H9 (cell line): ENCODE measurements at regions not wholly inside any gene's neighbourhood (a gene's known extent, or its start where the extent isn't known, plus 50 kb on each side); places are given as distances from the start of the nearest gene placed in this dataset.

ENCODE experiments used
- DNase-seq: peaks from one replicate; pipeline ENCODE4 v3.0.0-alpha.2; 2017
- H2AFZ ChIP-seq: one replicate; pipeline ENCODE4 v1.6.1; 2013; ENCODE audit warnings: mild to moderate bottlenecking, low read length, control low read depth, moderate library complexity
- H2AK5ac ChIP-seq: 2 replicates; pipeline ENCODE4 v1.6.1; 2013; ENCODE audit warnings: low read length, control low read depth, mixed read lengths; ENCODE audit not compliant: insufficient read length
- H2BK120ac ChIP-seq: one replicate; pipeline ENCODE4 v1.6.1; 2013; ENCODE audit warnings: low read depth, mild to moderate bottlenecking, low read length, control low read depth, inconsistent platforms; ENCODE audit not compliant: poor library complexity, severe bottlenecking
- H2BK12ac ChIP-seq: 2 replicates; pipeline ENCODE4 v1.6.1; 2013; ENCODE audit warnings: low read length, control low read depth, mixed read lengths, low read depth; ENCODE audit not compliant: insufficient read length
- H2BK15ac ChIP-seq: 2 replicates; pipeline ENCODE4 v1.6.1; 2013; ENCODE audit warnings: low read depth, low read length, control low read depth
- H2BK20ac ChIP-seq: one replicate; pipeline ENCODE4 v1.6.1; 2013; ENCODE audit warnings: low read depth, mild to moderate bottlenecking, low read length, control low read depth, inconsistent platforms; ENCODE audit not compliant: poor library complexity, severe bottlenecking
- H2BK5ac ChIP-seq: 2 replicates; pipeline ENCODE4 v1.6.1; 2013; ENCODE audit warnings: low read length, control low read depth, mixed read lengths; ENCODE audit not compliant: insufficient read length
- H3K14ac ChIP-seq: 2 replicates; pipeline ENCODE4 v1.6.1; 2013; ENCODE audit warnings: low read length, control low read depth; ENCODE audit not compliant: insufficient read depth
- H3K18ac ChIP-seq: 2 replicates; pipeline ENCODE4 v1.6.1; 2013; ENCODE audit warnings: low read depth, mild to moderate bottlenecking, mixed read lengths, low read length, control low read depth; ENCODE audit not compliant: insufficient read length
- H3K23ac ChIP-seq: 2 replicates; pipeline ENCODE4 v1.6.1; 2013; ENCODE audit warnings: low read length, control low read depth, mixed read lengths, low read depth; ENCODE audit not compliant: insufficient read length
- H3K23me2 ChIP-seq: 2 replicates; pipeline ENCODE4 v1.6.1; 2013; ENCODE audit warnings: low read depth, mild to moderate bottlenecking, mixed read lengths, low read length, control low read depth; ENCODE audit not compliant: insufficient read length, poor library complexity, severe bottlenecking
- H3K27ac ChIP-seq: 2 replicates; pipeline ENCODE4 v1.5.1; 2013; ENCODE audit warnings: low read length, control low read depth, mixed read lengths, low read depth; ENCODE audit not compliant: insufficient read length
- H3K27me3 ChIP-seq: 2 replicates; pipeline ENCODE4 v1.6.1; 2013; ENCODE audit warnings: low read length, control low read depth, inconsistent platforms; ENCODE audit not compliant: insufficient read depth
- H3K4ac ChIP-seq: 2 replicates; pipeline ENCODE4 v1.6.1; 2013; ENCODE audit warnings: low read depth, mild to moderate bottlenecking, control low read depth, inconsistent platforms, low read length, moderate library complexity
- H3K4me1 ChIP-seq: 2 replicates; pipeline ENCODE4 v1.6.1; 2013; ENCODE audit warnings: low read length, control low read depth, inconsistent platforms; ENCODE audit not compliant: insufficient read depth
- H3K4me2 ChIP-seq: 2 replicates; pipeline ENCODE4 v1.6.1; 2013; ENCODE audit warnings: low read length, control low read depth, mixed read lengths; ENCODE audit not compliant: insufficient read length, insufficient read depth
- H3K56ac ChIP-seq: 2 replicates; pipeline ENCODE4 v1.6.1; 2013; ENCODE audit warnings: low read depth, mild to moderate bottlenecking, mixed read lengths, low read length, control low read depth; ENCODE audit not compliant: insufficient read length
- H3K79me1 ChIP-seq: 2 replicates; pipeline ENCODE4 v1.6.1; 2013; ENCODE audit warnings: low read depth, mild to moderate bottlenecking, moderate library complexity, low read length, control low read depth, inconsistent platforms; ENCODE audit not compliant: insufficient read depth, poor library complexity, severe bottlenecking
- H3K79me2 ChIP-seq: 2 replicates; pipeline ENCODE4 v1.6.1; 2013; ENCODE audit warnings: low read length, control low read depth, inconsistent platforms; ENCODE audit not compliant: insufficient read depth
- H3K9ac ChIP-seq: 2 replicates; pipeline ENCODE4 v1.6.1; 2013; ENCODE audit warnings: low read length, control low read depth, mixed read lengths; ENCODE audit not compliant: insufficient read length; ENCODE audit errors: extremely low read depth
- H3K9me3 ChIP-seq: one replicate; pipeline ENCODE4 v1.6.1; 2013; ENCODE audit warnings: low read depth, low read length, inconsistent platforms; ENCODE audit not compliant: control insufficient read depth
- H3T11ph ChIP-seq: one replicate; pipeline ENCODE4 v1.6.1; 2013; ENCODE audit warnings: mild to moderate bottlenecking, low read length, control low read depth, inconsistent platforms
- H4K20me1 ChIP-seq: one replicate; pipeline ENCODE4 v1.6.1; 2013; ENCODE audit not compliant: control insufficient read depth, insufficient read length, insufficient read depth
- H4K5ac ChIP-seq: 2 replicates; pipeline ENCODE4 v1.6.1; 2013; ENCODE audit warnings: low read depth, mild to moderate bottlenecking, mixed read lengths, low read length, control low read depth; ENCODE audit not compliant: insufficient read length
- H4K8ac ChIP-seq: replicated peaks from 2 replicates; pipeline ENCODE4 v1.6.1; 2013; ENCODE audit warnings: low read length, control low read depth, mixed read lengths, low read depth; ENCODE audit not compliant: insufficient read length
- H4K91ac ChIP-seq: 2 replicates; pipeline ENCODE4 v1.6.1; 2013; ENCODE audit warnings: low read depth, mild to moderate bottlenecking, moderate library complexity, mixed read lengths, low read length, control low read depth; ENCODE audit not compliant: insufficient read length
- H3K27ac Mint-ChIP-seq, 3 experiments: 2 replicates in 2 of 3; 3 replicates in 1 of 3; pipeline ENCODE4 v1.8.0; 2020 to 2021; ENCODE audit warnings: mixed read lengths in 3 of 3, mild to moderate bottlenecking in 1 of 3, moderate library complexity in 1 of 3
- H3K27me3 Mint-ChIP-seq: 2 replicates; pipeline ENCODE4 v1.8.0; 2021; ENCODE audit warnings: low read depth, mild to moderate bottlenecking, moderate library complexity, mixed read lengths
- H3K36me3 Mint-ChIP-seq, 3 experiments: 2 replicates in 2 of 3; 3 replicates in 1 of 3; pipeline ENCODE4 v1.8.0; 2020 to 2021; ENCODE audit warnings: low read depth in 3 of 3, mixed read lengths in 3 of 3; ENCODE audit not compliant: insufficient read depth in 1 of 3
- H3K4me1 Mint-ChIP-seq, 2 experiments: 2 replicates each; pipeline ENCODE4 v1.8.0; 2020; ENCODE audit warnings: mixed read lengths in 2 of 2
- H3K4me3 Mint-ChIP-seq, 2 experiments: 2 replicates in 1 of 2; 3 replicates in 1 of 2; pipeline ENCODE4 v1.8.0; 2020 to 2021; ENCODE audit warnings: mild to moderate bottlenecking in 2 of 2, mixed read lengths in 2 of 2, moderate library complexity in 1 of 2
- H3K9me3 Mint-ChIP-seq, 2 experiments: 2 replicates in 1 of 2; 3 replicates in 1 of 2; pipeline ENCODE4 v1.8.0; 2020; ENCODE audit warnings: mild to moderate bottlenecking in 2 of 2, mixed read lengths in 2 of 2, moderate library complexity in 1 of 2
- TF ChIP-seq, protein P1 (sequence below): fragments of 200-600 bp; sonication (generic); conservative IDR thresholded peaks from 3 replicates; pipeline ENCODE4 v1.8.0; 2021; ENCODE audit warnings: antibody characterized with exemption, mild to moderate bottlenecking

DNA sequence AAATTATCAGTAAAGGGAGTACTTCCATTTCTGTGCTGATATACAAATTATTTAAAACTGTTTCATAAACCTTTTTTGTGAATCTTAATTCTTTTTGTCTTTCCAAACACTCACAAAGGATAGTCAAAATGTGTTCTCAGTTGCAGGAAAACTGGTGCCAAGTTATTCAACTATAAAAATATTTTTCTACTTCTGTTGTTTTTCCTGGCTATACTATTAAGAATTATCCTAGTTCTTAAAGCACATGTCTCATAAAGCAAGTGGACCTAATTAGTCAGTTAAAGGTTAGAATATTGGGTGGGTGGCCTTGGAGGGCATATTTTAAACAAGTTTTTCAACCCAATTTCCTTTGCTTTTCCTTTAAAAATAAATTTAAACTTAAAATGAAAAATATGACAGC is 1460.3 kb upstream of the SLC10A2 start:
- no peak overlapping the region for H2BK12ac ChIP-seq
- H3K23me2 ChIP-seq = no peaks in the 10 kb centered on the region
- no peaks in the 10 kb centered on the region for H3K27me3 Mint-ChIP-seq
- H4K20me1 ChIP-seq = no peaks in the 10 kb centered on the region
- H3K79me2 ChIP-seq = no peaks in the 10 kb centered on the region
- H3K9me3 ChIP-seq = no peaks in the 10 kb centered on the region
- no peak overlapping the region for H2AFZ ChIP-seq
- peaks cover 25 to 26% of the 10 kb centered on the region in 2 experiments for H3K4me1 Mint-ChIP-seq
- no peak overlapping the region for H3K56ac ChIP-seq
- H3K23ac ChIP-seq = no peak overlapping the region
- H2BK15ac ChIP-seq = no peak overlapping the region
- no peak overlapping the region for H4K5ac ChIP-seq
- H3K79me1 ChIP-seq = no peaks in the 10 kb centered on the region
- no peak overlapping the region for H3K4me3 Mint-ChIP-seq
- H3K4ac ChIP-seq = no peak overlapping the region
- no peak overlapping the region for H2BK5ac ChIP-seq
- H3K18ac ChIP-seq = no peak overlapping the region
- H2AK5ac ChIP-seq = no peak overlapping the region
- no peak for DNase-seq
- peaks cover 2% of the 10 kb centered on the region; the same call in 1 of the 2 replicates for H3K4me1 ChIP-seq
- no peaks in the 10 kb centered on the region for H3K27me3 ChIP-seq
- TF ChIP-seq, protein P1, sequence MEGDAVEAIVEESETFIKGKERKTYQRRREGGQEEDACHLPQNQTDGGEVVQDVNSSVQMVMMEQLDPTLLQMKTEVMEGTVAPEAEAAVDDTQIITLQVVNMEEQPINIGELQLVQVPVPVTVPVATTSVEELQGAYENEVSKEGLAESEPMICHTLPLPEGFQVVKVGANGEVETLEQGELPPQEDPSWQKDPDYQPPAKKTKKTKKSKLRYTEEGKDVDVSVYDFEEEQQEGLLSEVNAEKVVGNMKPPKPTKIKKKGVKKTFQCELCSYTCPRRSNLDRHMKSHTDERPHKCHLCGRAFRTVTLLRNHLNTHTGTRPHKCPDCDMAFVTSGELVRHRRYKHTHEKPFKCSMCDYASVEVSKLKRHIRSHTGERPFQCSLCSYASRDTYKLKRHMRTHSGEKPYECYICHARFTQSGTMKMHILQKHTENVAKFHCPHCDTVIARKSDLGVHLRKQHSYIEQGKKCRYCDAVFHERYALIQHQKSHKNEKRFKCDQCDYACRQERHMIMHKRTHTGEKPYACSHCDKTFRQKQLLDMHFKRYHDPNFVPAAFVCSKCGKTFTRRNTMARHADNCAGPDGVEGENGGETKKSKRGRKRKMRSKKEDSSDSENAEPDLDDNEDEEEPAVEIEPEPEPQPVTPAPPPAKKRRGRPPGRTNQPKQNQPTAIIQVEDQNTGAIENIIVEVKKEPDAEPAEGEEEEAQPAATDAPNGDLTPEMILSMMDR = no peak
- H3K14ac ChIP-seq = no peak overlapping the region
- H2BK120ac ChIP-seq = no peak overlapping the region
- no peak overlapping the region for H4K91ac ChIP-seq
- no peak overlapping the region for H3K27ac Mint-ChIP-seq
- H3K4me2 ChIP-seq = no peak overlapping the region
- peaks cover 0 to 11% (median 2%) of the 10 kb centered on the region in 3 experiments; a peak in 4 of 7 replicates for H3K36me3 Mint-ChIP-seq
- no peak overlapping the region for H2BK20ac ChIP-seq
- H3K27ac ChIP-seq = no peak overlapping the region
- no peak overlapping the region for H3T11ph ChIP-seq
- H3K9me3 Mint-ChIP-seq = peaks cover 4 to 7% of the 10 kb centered on the region in 2 experiments; a peak in 4 of 5 replicates
- H3K9ac ChIP-seq = no peak overlapping the region
- no peak overlapping the region for H4K8ac ChIP-seq
